OCI-LY7 (cell line): ENCODE measurements at regions not wholly inside any gene's neighbourhood (a gene's known extent, or its start where the extent isn't known, plus 50 kb on each side); places are given as distances from the start of the nearest gene placed in this dataset.

Experiments
- BruUV-seq: library from RNA; stranded (reverse); fragments of 400-500 nt; replicated peaks from 2 replicates; lab custom pipeline; 2021; lab: Mats Ljungman, UMichigan
- CTCF ChIA-PET: fragments of 300-600 bp; sonication (Branson Sonifier 250); formaldehyde crosslinking; loops from one replicate; lab custom pipeline; 2022; ENCODE audit warnings: antibody characterized with exemption; ENCODE audit not compliant: unreplicated experiment; lab: Charles Lee
- POLR2A ChIA-PET: fragments of 300-600 bp; sonication (Branson Sonifier 250); formaldehyde crosslinking; loops from one replicate; lab custom pipeline; 2022; ENCODE audit warnings: antibody characterized with exemption; lab: Charles Lee
- DNase-seq: peaks from one replicate; pipeline ENCODE4 v3.0.0-alpha.2; 2015; ENCODE audit warnings: low spot score
- H2AFZ ChIP-seq: fragments of 200-600 bp; sonication (generic), shearing (Covaris generic); 2 replicates; pipeline ENCODE4 v1.6.1; 2014; ENCODE audit warnings: mild to moderate bottlenecking, antibody characterized with exemption, low read length, moderate library complexity
- H3K27ac ChIP-seq: fragments of 200-600 bp; sonication (generic); 2 replicates; pipeline ENCODE4 v1.5.1; 2014; ENCODE audit warnings: mixed run types, low read depth, mild to moderate bottlenecking, moderate library complexity, low read length, inconsistent platforms; ENCODE audit not compliant: poor library complexity, severe bottlenecking
- H3K36me3 ChIP-seq: fragments of 200-600 bp; sonication (generic); 2 replicates; pipeline ENCODE4 v1.6.1; 2014; ENCODE audit warnings: mild to moderate bottlenecking, antibody characterized with exemption, low read length, moderate library complexity, mixed read lengths; ENCODE audit not compliant: insufficient read depth
- H3K4me1 ChIP-seq: fragments of 200-600 bp; sonication (generic); 2 replicates; pipeline ENCODE4 v1.5.1; 2014; ENCODE audit warnings: mild to moderate bottlenecking, low read length; ENCODE audit not compliant: insufficient read depth, poor library complexity, severe bottlenecking
- H3K4me2 ChIP-seq: fragments of 200-600 bp; sonication (generic); 2 replicates; pipeline ENCODE4 v1.6.1; 2014; ENCODE audit warnings: mild to moderate bottlenecking, low read length
- H3K4me3 ChIP-seq: fragments of 200-600 bp; sonication (generic); 2 replicates; pipeline ENCODE4 v1.5.1; 2014; ENCODE audit warnings: mild to moderate bottlenecking, low read depth, low read length; ENCODE audit not compliant: poor library complexity, severe bottlenecking
- H3K79me2 ChIP-seq: fragments of 200-600 bp; sonication (generic); 2 replicates; pipeline ENCODE4 v1.6.1; 2016; ENCODE audit warnings: low read depth, mild to moderate bottlenecking, low read length, moderate library complexity, mixed read lengths; ENCODE audit not compliant: insufficient read depth
- H3K9me2 ChIP-seq: fragments of 200-600 bp; sonication (generic); 2 replicates; pipeline ENCODE4 v1.6.1; 2016; ENCODE audit warnings: mild to moderate bottlenecking, low read length, mixed read lengths; ENCODE audit not compliant: insufficient read depth
- H3K9me3 ChIP-seq: fragments of 200-600 bp; sonication (generic); 2 replicates; pipeline ENCODE4 v1.6.1; 2014; ENCODE audit warnings: mild to moderate bottlenecking, mixed run types, low read length, mixed read lengths
- H4K20me1 ChIP-seq: fragments of 200-600 bp; sonication (generic); 2 replicates; pipeline ENCODE4 v1.6.1; 2014; ENCODE audit warnings: mild to moderate bottlenecking, antibody characterized with exemption, low read length, moderate library complexity, mixed read lengths; ENCODE audit not compliant: insufficient read depth
- CTCF ChIP-seq: fragments of 200-600 bp; sonication (generic); conservative IDR thresholded peaks from 2 replicates; pipeline ENCODE4 v1.5.1; 2014; ENCODE audit warnings: mild to moderate bottlenecking, antibody characterized with exemption, low read length, moderate library complexity, mixed read lengths
- EZH2phosphoT487 ChIP-seq: fragments of 200-600 bp; sonication (generic); IDR thresholded peaks from 2 replicates; pipeline ENCODE4 v1.6.1; 2018; ENCODE audit warnings: low read depth, borderline replicate concordance, mild to moderate bottlenecking, mixed run types, antibody characterized with exemption, low read length, moderate library complexity, mixed read lengths
- intact Hi-C: fragments of 100-400 bp; cut with micrococcal nuclease; formaldehyde crosslinking; loops from one replicate; pipeline ENCODE4 v1.10.0; 2022; ENCODE audit not compliant: unreplicated experiment

GRCh38 chr13:78020861-78021260, 102.2 kb upstream of the EDNRB start:
- ChIA-PET POLR2A (interaction anchor here (1.5 kb wide), 1 partner anchor 10 kb away, joined by 4 read pairs; no protein-coding TSS in a partner anchor), CTCF (no interaction called here)
- H3K9me2 ChIP-seq, result no peaks in the 10 kb centered on the region
- no peak overlapping the region for H2AFZ ChIP-seq
- H3K4me3 ChIP-seq, result no peak overlapping the region
- BruUV-seq, result no TSS peak
- H3K9me3 ChIP-seq, result no peaks in the 10 kb centered on the region
- peaks cover 11% of the 10 kb centered on the region for H3K4me1 ChIP-seq
- no peak overlapping the region for H3K27ac ChIP-seq
- no peaks in the 10 kb centered on the region for H3K79me2 ChIP-seq
- no peak for DNase-seq
- H3K36me3 ChIP-seq, result no peaks in the 10 kb centered on the region
- no peak overlapping the region for H3K4me2 ChIP-seq
- no peaks in the 10 kb centered on the region for H4K20me1 ChIP-seq
- TF ChIP-seq EZH2phosphoT487 (no peak), CTCF (no peak)
- intact Hi-C loops, result no loop called here

- POLR2A ChIA-PET, result no interaction called here
- no peak for DNase-seq
Observed at GRCh38 chr13:78015782-78016181, 97.2 kb upstream of the EDNRB start.

More at GRCh38 chr13:78015782-78016181, 97.2 kb upstream of the EDNRB start:
- H3K4me3 ChIP-seq, result no peak overlapping the region
- CTCF ChIA-PET, result no interaction called here
- TF ChIP-seq CTCF (no peak), EZH2phosphoT487 (no peak)
- H3K9me3 ChIP-seq, result no peaks in the 10 kb centered on the region
- H2AFZ ChIP-seq, result no peak overlapping the region
- no peaks in the 10 kb centered on the region for H4K20me1 ChIP-seq
- H3K4me2 ChIP-seq, result no peak overlapping the region
- H3K36me3 ChIP-seq, result no peaks in the 10 kb centered on the region
- H3K9me2 ChIP-seq, result no peaks in the 10 kb centered on the region
- H3K27ac ChIP-seq, result no peak overlapping the region
- no peaks in the 10 kb centered on the region for H3K4me1 ChIP-seq
- no TSS peak for BruUV-seq
- H3K79me2 ChIP-seq, result no peaks in the 10 kb centered on the region
- intact Hi-C loops, result no loop called here
